Cerebellar cortex (tissue), 1 donor: ENCODE measurements at regions not wholly inside any gene's neighbourhood (a gene's known extent, or its start where the extent isn't known, plus 50 kb on each side); places are given as distances from the start of the nearest gene placed in this dataset.

Source experiments
- DNase-seq: peaks from one replicate; pipeline ENCODE4 v3.0.0-alpha.2; 2015; ENCODE audit warnings: low spot score

GRCh38 chr2:239485622-239486021, 84.8 kb upstream of the HDAC4 start:
- DNase-seq = no peak

DNA sequence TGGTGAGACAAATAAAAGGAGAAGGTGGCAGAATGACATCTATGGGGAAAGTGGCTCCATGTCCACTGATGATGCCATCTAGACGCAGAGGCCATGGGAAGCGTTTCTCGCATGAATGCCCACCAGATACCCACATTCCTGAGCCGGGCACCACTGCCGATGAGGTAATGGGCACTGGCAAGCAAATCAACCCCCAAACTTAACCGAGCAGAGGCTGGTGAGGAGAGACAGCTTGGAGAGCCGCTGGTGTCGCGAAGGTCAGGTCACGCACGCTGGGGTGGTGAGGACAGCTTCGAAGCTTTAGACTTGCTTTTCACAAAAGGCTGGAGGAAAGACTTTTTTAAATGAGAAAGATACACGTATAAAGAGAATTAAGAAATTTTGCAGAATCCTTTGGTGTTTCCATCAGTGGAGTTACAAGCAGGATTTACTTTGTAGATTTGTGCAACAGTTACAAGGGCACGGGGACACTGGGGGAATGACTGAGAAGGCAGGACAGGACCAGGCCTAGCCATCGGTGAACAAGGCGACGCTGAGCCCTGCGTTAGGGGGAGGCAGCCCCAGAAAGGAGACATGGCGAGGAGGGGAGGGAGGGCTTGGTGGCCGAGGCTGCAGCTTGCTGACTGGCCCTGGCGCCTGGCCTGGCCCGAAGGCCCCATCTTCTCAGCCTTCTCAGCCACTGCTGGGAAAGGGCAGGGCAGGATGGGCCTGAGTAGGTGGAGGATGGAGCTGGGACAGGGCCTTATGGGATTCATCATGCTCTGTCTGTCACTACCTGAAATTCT, 83.9 kb upstream of the HDAC4 start:
- no peak for DNase-seq

DNA sequence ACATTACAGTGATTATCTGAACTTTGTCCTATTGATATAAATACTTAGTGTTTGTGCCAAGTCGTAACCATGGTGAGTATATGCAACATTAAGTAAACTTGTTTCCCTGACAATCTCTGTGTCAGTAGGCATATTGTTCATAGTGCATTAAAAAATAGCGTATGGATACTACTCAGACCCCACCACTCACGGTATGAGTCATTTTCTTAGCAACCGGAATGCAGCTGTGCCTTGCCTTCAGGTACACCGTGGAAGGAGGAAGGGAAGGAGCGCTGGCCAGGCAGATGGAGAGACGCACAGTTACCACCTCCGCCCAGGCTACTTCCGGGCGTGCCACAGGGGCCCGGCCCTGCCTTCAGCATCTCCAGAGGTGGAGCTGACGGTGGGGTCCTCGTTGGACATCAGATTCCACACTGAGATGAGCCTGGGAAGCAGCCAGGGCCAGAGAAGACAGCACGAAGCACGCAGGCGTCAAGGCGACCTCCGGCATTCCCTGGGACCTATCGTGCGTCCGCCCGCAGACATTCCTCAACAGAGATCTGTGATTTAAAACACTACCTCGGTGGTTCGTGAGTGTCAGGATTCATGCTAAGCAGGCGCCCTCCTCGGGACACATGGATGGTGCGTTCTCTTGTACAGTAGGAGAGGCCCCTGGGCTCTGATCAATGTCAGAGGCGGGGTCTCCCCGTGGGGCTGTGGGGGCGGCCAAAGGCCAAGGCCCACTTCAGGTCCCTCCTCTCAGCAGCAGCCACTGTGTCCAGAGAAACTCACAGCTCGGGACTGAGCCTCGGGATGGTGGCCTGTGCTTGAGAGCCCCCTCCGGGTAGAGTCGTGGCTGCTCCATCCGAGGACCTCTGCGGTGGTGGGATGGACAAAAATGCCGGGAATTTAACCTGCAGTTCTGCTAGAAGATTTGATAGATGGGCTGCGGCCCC, 82.2 kb upstream of the HDAC4 start:
- no peak for DNase-seq

GRCh38 chr2:239479471-239479870, 78.7 kb upstream of the HDAC4 start:
- DNase-seq = no peak

DNA sequence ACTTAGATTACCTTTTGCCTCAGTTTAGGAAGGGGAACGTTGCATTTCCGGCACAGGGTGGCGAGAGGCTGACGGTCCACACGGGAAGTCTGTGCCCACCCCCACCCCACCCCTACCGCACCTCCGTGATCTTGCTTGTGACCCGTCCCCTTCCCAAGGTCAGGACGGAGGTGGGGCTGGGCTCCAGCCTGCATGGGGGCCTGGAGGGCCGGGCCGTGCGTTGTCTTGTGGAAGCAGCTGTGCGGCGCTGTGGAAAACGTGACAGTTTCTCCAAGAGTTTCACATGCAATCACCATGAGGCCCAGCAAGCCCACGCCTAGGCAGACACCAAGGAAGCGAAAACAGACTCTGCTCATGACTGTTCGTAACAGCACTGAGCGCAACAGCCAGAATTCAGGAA, 76.8 kb upstream of the HDAC4 start:
- DNase-seq = no peak

DNA sequence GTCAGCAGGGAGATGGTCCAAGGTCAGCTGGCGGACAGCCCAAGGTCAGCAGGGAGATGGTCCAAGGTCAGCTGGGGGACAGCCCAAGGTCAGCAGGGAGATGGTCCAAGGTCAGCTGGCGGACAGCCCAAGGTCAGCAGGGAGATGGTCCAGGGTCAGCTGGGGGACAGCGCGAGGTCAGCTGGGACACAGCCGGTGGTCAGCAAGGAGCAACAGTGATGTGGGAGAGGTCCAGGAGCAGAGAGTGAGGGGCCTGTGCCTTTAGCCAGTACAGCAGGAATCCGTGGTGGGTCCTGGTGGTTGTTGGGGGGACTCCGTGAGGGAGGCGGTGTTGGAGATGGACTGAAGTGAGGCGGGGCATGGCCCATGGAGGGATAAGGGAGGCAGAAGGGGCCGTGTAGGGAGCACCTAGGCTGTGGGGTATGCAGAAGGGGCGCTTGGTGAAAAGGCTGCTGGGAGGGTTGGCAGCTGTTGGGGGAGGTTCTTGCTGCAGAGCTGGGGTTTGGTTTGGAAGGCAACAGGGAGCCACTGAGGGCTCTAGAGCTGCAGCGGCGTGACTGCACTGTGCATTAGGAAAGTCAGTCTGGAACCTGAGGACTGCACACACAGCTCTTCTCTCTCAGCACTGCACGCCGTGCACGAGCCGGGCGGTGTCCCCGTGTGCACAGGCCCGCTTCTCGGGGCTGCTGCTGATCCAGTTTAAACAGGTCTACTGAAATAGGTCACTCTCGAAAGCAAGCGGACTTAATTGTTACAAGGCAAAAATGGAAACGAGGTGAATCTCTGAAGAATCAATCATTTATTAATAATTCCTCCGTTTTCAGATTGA, 76.2 kb upstream of the HDAC4 start:
- DNase-seq = no peak

DNA sequence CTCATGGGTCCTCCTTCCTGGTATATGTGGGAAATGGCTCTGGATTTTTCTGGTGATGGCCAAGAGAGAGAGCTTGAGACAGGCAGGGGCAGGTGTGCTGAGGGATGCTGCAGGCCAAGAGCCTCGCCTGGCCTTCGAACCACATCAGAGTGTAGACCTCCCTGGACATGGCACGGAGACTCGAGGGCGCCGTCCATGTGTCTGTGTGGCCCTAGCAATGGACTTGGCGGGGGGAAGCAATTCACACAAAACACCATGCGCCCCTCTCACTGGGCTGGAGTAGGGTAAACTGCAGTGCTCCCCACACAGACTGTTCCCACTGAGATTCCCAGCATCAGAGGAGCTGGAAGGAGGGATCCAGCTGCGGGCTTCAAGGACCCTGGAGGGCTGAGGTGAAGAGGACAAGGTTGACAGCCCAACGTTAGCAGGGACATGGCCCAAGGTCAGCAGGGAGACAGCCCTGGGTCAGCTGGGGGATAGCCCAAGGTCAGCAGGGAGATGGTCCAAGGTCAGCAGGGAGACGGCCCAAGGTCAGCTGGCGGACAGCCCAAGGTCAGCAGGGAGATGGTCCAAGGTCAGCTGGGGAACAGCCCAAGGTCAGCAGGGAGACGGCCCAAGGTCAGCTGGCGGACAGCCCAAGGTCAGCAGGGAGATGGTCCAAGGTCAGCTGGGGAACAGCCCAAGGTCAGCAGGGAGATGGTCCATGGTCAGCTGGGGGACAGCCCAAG, 75.4 kb upstream of the HDAC4 start:
- no peak for DNase-seq

DNA sequence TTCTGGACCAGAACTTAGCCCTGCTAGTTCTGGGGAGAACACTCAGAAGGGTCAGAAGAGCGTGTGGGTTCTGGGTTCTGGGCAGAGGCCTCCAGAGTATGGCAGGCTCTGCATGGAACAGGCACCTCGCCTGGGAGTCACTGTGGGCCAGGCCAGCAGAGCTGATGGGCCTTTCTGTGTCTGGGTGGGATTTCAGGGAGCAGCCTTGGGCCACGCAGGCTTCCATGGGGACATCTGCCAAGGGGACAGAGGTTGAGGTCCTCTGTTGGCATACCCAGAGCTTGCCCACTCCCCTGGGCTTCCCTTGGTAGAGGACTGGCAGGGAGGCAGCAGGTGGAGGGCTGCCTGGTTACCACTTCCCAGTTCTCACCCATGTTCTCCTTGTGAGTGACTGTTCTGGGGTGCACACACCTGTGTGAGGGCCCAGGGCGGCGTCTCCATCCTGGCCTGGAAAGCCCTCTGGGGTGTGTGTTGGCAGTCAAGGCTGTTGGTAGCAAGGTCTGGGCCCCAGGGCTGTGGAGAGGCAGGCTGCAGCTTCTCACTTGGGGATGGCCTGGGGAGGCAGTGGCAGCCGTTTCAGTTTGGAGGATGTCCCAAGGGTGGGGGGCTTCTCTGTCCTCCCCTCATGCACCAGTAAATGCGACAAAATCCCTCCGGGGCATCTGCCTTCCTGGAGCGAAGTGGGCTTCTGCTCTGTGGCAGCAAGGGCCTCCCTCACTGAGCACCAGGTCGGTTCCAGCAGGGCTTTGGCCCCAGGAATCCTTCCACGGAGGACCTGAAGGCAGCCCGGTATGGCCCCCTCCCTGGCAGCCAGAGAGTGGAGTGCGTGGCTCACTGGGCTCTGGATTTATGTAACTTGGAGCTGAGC, 74.6 kb upstream of the HDAC4 start:
- no peak for DNase-seq

- no peak for DNase-seq
Measured at GRCh38 chr2:239473211-239473805, 72.5 kb upstream of the HDAC4 start.

GRCh38 chr2:239472235-239472775, 71.5 kb upstream of the HDAC4 start:
- DNase-seq = no peak

DNA sequence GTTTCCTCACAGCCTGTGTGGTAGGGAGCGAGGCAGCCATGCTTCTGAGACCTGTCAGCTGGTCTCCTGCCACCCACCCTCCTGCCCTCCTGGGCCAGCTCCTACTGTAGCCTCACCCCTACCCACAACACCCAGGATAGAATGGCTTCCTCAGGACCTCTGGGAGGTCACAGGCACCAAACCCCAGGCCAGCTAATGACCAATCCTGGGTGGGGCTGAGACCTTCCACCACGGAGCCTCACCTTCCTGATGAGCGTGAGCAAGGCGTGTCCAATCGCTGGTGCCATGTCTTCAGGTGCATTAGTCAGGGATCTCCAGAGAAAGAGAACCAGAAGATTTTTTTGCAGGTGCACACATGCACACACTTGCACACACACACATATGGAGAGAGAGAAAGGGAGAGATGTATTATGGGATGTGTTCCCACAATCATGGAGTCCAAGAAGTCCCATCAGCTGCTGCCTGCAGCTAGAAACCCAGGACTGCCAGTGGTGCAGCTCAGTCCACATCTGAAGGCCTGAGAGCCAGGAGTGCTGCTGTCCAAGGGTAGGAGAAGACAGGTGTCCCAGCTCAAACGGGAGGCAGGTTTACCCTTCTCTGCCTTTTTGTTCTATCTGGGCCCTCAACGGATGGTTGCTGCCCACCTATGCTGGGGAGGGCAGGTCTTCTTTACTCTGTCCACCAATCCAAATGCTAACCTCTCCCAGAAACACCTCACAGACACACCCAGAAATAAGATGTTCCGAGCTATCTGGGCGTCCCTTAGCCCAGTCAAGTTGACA, 70.4 kb upstream of the HDAC4 start:
- DNase-seq = no peak

GRCh38 chr2:239470151-239470900, 69.5 kb upstream of the HDAC4 start:
- no peak for DNase-seq

GRCh38 chr2:239469106-239469960, 68.5 kb upstream of the HDAC4 start:
- no peak for DNase-seq

DNA sequence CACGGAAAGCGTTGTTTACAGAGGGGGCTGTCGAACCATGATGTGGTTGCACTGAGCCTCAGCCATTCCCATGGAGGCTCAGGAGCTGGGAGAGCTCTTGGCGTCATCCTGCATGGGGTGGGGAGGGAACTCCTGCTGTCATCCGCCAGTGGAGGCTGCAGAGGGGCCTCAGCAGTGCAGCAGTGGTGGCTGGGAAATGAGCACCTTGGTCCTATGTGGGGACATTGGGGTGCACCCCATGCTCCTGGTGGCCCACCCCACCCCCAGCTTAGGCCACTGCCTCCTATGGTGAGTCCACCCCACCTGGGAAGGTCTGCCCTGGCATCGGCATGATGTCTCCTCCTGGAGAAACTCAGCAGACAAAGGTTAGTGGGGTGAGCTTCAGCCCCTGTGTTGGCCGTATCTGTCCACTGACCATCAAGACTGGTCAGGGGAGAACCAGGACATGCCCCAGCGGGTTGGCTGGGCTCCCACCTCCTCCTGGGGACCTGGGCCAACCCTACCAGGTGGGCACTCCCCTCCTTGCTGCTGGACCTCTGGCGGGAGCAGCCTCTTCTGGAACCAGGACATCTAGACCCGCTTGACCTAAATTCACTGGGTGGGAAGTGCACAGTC, 67.8 kb upstream of the HDAC4 start:
- no peak for DNase-seq

GRCh38 chr2:239467956-239468490, 67.2 kb upstream of the HDAC4 start:
- no peak for DNase-seq

DNA sequence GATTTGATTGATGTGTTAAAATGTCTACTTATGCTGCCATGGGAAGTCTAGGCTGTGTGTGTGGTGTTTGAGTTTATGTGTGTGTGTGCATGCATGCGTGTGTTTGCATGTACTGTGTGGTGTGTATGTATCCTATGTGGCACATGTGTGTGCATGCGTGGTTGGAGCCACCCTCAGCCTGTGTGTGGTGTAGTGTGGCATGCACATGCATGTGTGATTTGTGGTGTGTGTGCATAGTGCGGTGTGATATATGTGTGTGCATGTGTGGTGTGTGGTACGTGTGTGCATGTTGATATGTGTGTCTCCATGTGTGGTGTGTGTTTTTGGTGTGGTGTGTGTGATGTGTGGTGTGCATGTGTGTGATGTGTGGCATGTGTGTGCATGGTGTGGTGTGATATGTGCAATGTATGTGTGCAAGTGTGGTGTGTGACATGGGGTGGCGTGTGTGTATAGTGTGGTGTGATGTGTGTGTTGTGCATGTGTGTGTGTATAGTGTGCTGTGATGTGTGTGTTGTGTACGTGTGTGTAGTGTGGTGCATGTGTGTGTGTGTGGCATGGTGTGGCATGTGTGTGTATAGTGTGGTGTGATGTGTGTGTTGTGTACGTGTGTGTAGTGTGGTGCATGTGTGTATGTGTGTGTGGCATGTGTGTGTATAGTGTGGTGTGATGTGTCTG, 66.6 kb upstream of the HDAC4 start:
- no peak for DNase-seq
